Activated gamma-delta T cell treated with Interleukin-2 at 50 U/mL for 16 hours (primary cell): ENCODE measurements at regions not wholly inside any gene's neighbourhood (a gene's known extent, or its start where the extent isn't known, plus 50 kb on each side); places are given as distances from the start of the nearest gene placed in this dataset.
"Not testable (repeated sequence)": the region's sequence is repeated elsewhere in the genome, so short reads cannot be mapped to it uniquely, and the experiment has no call there.

Experiments used
- DNase-seq: peaks from one replicate; pipeline ENCODE4 v3.0.0-alpha.2; 2020

- no peak for DNase-seq
These were observed 55.1 kb downstream of the SOX9 start for GRCh38 chr17:72175787-72176515.

GRCh38 chr17:72176516-72176851 is 55.7 kb downstream of the SOX9 start:
- DNase-seq: no peak

- no peak for DNase-seq
These were observed 56.3 kb downstream of the SOX9 start for GRCh38 chr17:72176951-72177660.

GRCh38 chr17:72177738-72178137 is 56.9 kb downstream of the SOX9 start:
- no peak for DNase-seq

GRCh38 chr17:72182371-72182873 is 61.6 kb downstream of the SOX9 start:
- DNase-seq: no peak

- no peak for DNase-seq
These were observed 62.4 kb downstream of the SOX9 start for GRCh38 chr17:72183194-72183685.

GRCh38 chr17:72184805-72185204 is 64.0 kb downstream of the SOX9 start:
- no peak for DNase-seq

- DNase-seq: no peak
These were observed 64.7 kb downstream of the SOX9 start for GRCh38 chr17:72185564-72185963.

GRCh38 chr17:72187556-72187955 is 66.7 kb downstream of the SOX9 start:
- DNase-seq: no peak

GRCh38 chr17:72188801-72189200 is 68.0 kb downstream of the SOX9 start:
- DNase-seq: no peak

GRCh38 chr17:72189768-72190593 is 69.2 kb downstream of the SOX9 start:
- no peak for DNase-seq

GRCh38 chr17:72191356-72191755 is 70.5 kb downstream of the SOX9 start:
- DNase-seq: no peak

- DNase-seq: no peak
These were observed 71.3 kb downstream of the SOX9 start for GRCh38 chr17:72191921-72192799.

GRCh38 chr17:72192800-72193192 is 72.0 kb downstream of the SOX9 start:
- DNase-seq: no peak

- no peak for DNase-seq
These were observed 72.7 kb downstream of the SOX9 start for GRCh38 chr17:72193391-72194106.

- not testable (repeated sequence) for DNase-seq
These were observed 73.3 kb downstream of the SOX9 start for GRCh38 chr17:72194107-72194440.

GRCh38 chr17:72199256-72199655 is 78.4 kb downstream of the SOX9 start:
- DNase-seq: no peak

GRCh38 chr17:72204742-72205141 is 83.9 kb downstream of the SOX9 start:
- no peak for DNase-seq

- no peak for DNase-seq
These were observed 84.5 kb downstream of the SOX9 start for GRCh38 chr17:72205357-72205756.

GRCh38 chr17:72205822-72206221 is 85.0 kb downstream of the SOX9 start:
- DNase-seq: no peak

GRCh38 chr17:72206376-72206775 is 85.6 kb downstream of the SOX9 start:
- DNase-seq: no peak

- no peak for DNase-seq
These were observed 88.0 kb downstream of the SOX9 start for GRCh38 chr17:72208832-72209231.
